PC-9 (cell line): ENCODE measurements at regions not wholly inside any gene's neighbourhood (a gene's known extent, or its start where the extent isn't known, plus 50 kb on each side); places are given as distances from the start of the nearest gene placed in this dataset.
"Not testable (repeated sequence)": the region's sequence is repeated elsewhere in the genome, so short reads cannot be mapped to it uniquely, and the experiment has no call there.

ENCODE experiments used
- BruUV-seq: library from RNA; stranded (reverse); fragments of 400-500 nt; replicated peaks from 2 replicates; lab custom pipeline; 2021; lab: Mats Ljungman, UMichigan
- CTCF ChIA-PET: fragments of 300-600 bp; sonication (Branson Sonifier 250); formaldehyde crosslinking; loops from one replicate; lab custom pipeline; 2022; ENCODE audit warnings: antibody characterized with exemption; lab: Charles Lee
- POLR2A ChIA-PET: fragments of 300-600 bp; sonication (Branson Sonifier 250); formaldehyde crosslinking; loops from one replicate; lab custom pipeline; 2022; ENCODE audit warnings: antibody characterized with exemption; ENCODE audit not compliant: unreplicated experiment; lab: Charles Lee
- DNase-seq, 2 experiments: peaks; one replicate each; pipeline versions ENCODE4 v3.0.0 to v3.0.0-alpha.2; 2015 to 2022; ENCODE audit warnings: mixed read lengths in 1 of 2
- H2AFZ ChIP-seq: fragments of 200-600 bp; sonication (generic); 2 replicates; pipeline ENCODE4 v1.8.1; 2017; ENCODE audit warnings: antibody characterized with exemption
- H3F3A ChIP-seq: fragments of 200-600 bp; sonication (generic); 2 replicates; pipeline ENCODE4 v1.8.1; 2017; ENCODE audit warnings: antibody characterized with exemption, mild to moderate bottlenecking, low read depth; ENCODE audit not compliant: insufficient read depth
- H3K27ac ChIP-seq: fragments of 200-600 bp; sonication (generic); 2 replicates; pipeline ENCODE4 v1.6.1; 2016; ENCODE audit warnings: mixed run types
- H3K27me3 ChIP-seq: fragments of 200-600 bp; sonication (generic); 2 replicates; pipeline ENCODE4 v1.6.1; 2016; ENCODE audit warnings: low read depth, mixed run types; ENCODE audit not compliant: insufficient read depth
- H3K36me3 ChIP-seq: fragments of 200-600 bp; sonication (generic); 2 replicates; pipeline ENCODE4 v1.6.1; 2016; ENCODE audit warnings: low read depth, mixed run types
- H3K4me1 ChIP-seq: fragments of 200-600 bp; sonication (generic); replicated peaks from 2 replicates; pipeline ENCODE4 v1.6.1; 2016; ENCODE audit warnings: mixed run types; ENCODE audit not compliant: insufficient read depth
- H3K4me2 ChIP-seq: fragments of 200-600 bp; sonication (generic); 2 replicates; pipeline ENCODE4 v1.6.1; 2017; ENCODE audit warnings: mixed run types
- H3K4me3 ChIP-seq: fragments of 200-600 bp; sonication (generic); 2 replicates; pipeline ENCODE4 v1.6.1; 2016; ENCODE audit warnings: mixed run types
- H3K79me2 ChIP-seq: fragments of 200-600 bp; sonication (generic); 2 replicates; pipeline ENCODE4 v1.6.1; 2017; ENCODE audit warnings: low read depth, mixed run types
- H3K9me2 ChIP-seq: fragments of 200-600 bp; sonication (generic); 2 replicates; pipeline ENCODE4 v1.8.1; 2017; ENCODE audit warnings: mild to moderate bottlenecking; ENCODE audit not compliant: insufficient read depth
- H3K9me3 ChIP-seq: fragments of 200-600 bp; sonication (generic); 2 replicates; pipeline ENCODE4 v1.8.1; 2016; ENCODE audit warnings: low read depth; ENCODE audit not compliant: insufficient read depth
- H4K20me1 ChIP-seq: fragments of 200-600 bp; sonication (generic); 2 replicates; pipeline ENCODE4 v1.8.1; 2017; ENCODE audit not compliant: insufficient read depth
- CTCF ChIP-seq: fragments of 200-600 bp; sonication (generic); conservative IDR thresholded peaks from 2 replicates; pipeline ENCODE4 v1.6.1; 2017; ENCODE audit warnings: mixed run types, antibody characterized with exemption, mild to moderate bottlenecking, moderate library complexity
- EZH2 ChIP-seq: fragments of 200-600 bp; sonication (generic); IDR thresholded peaks from 2 replicates; pipeline ENCODE4 v1.8.0; 2017; ENCODE audit warnings: antibody characterized with exemption, low read depth
- intact Hi-C: fragments of 100-400 bp; cut with micrococcal nuclease; formaldehyde crosslinking; loops from one replicate; pipeline ENCODE4 v1.10.0; 2022; ENCODE audit not compliant: unreplicated experiment

GRCh38 chr11:86874304-86875056, 74.1 kb downstream of the PRSS23 start:
- BruUV-seq: no TSS peak
- H3K4me1 ChIP-seq: no peaks in the 10 kb centered on the region
- H3K9me2 ChIP-seq: no peaks in the 10 kb centered on the region
- no peaks in the 10 kb centered on the region for H4K20me1 ChIP-seq
- H3F3A ChIP-seq: no peaks in the 10 kb centered on the region
- no peak overlapping the region for H3K27ac ChIP-seq
- no peak for TF ChIP-seq EZH2
- TF ChIP-seq CTCF: no peak
- DNase-seq: no peak
- no peaks in the 10 kb centered on the region for H3K27me3 ChIP-seq
- H2AFZ ChIP-seq: no peak overlapping the region
- ChIA-PET CTCF (no interaction called here), POLR2A (no interaction called here)
- no peak overlapping the region for H3K4me3 ChIP-seq
- no peaks in the 10 kb centered on the region for H3K79me2 ChIP-seq
- H3K9me3 ChIP-seq: no peaks in the 10 kb centered on the region
- no peak overlapping the region for H3K4me2 ChIP-seq
- H3K36me3 ChIP-seq: no peaks in the 10 kb centered on the region
- intact Hi-C loops: no loop called here

- DNase-seq: no peak
- no peaks in the 10 kb centered on the region for H3K9me3 ChIP-seq
- ChIA-PET POLR2A (no interaction called here), CTCF (no interaction called here)
- H3K27me3 ChIP-seq: no peaks in the 10 kb centered on the region
- no peak overlapping the region for H3K4me3 ChIP-seq
- no peaks in the 10 kb centered on the region for H3K36me3 ChIP-seq
- H2AFZ ChIP-seq: no peak overlapping the region
- no peak for TF ChIP-seq EZH2
- no peak for TF ChIP-seq CTCF
- H3K79me2 ChIP-seq: no peaks in the 10 kb centered on the region
- H3K27ac ChIP-seq: no peak overlapping the region
- intact Hi-C loops: no loop called here
- no peaks in the 10 kb centered on the region for H4K20me1 ChIP-seq
- no peaks in the 10 kb centered on the region for H3F3A ChIP-seq
- no TSS peak for BruUV-seq
- no peaks in the 10 kb centered on the region for H3K4me1 ChIP-seq
- no peaks in the 10 kb centered on the region for H3K9me2 ChIP-seq
- no peak overlapping the region for H3K4me2 ChIP-seq
Observed at GRCh38 chr11:86876716-86877234, 76.4 kb downstream of the PRSS23 start.

GRCh38 chr11:86877503-86877902, 77.2 kb downstream of the PRSS23 start:
- Histone ChIP-seq H3F3A (no peaks in the 10 kb centered on the region), H3K4me1 (no peaks in the 10 kb centered on the region), H3K27me3 (no peaks in the 10 kb centered on the region), H2AFZ (no peak overlapping the region), H3K9me2 (no peaks in the 10 kb centered on the region), H3K9me3 (no peaks in the 10 kb centered on the region), H3K4me3 (no peak overlapping the region), H3K27ac (no peak overlapping the region), H3K4me2 (no peak overlapping the region), H3K36me3 (no peaks in the 10 kb centered on the region), H4K20me1 (no peaks in the 10 kb centered on the region), H3K79me2 (no peaks in the 10 kb centered on the region)
- intact Hi-C loops: no loop called here
- ChIA-PET POLR2A (no interaction called here), CTCF (no interaction called here)
- no peak for DNase-seq
- no TSS peak for BruUV-seq
- TF ChIP-seq EZH2 (no peak), CTCF (no peak)

- H3K9me3 ChIP-seq, H3K79me2 ChIP-seq, intact Hi-C loops, H3K27me3 ChIP-seq, H3K9me2 ChIP-seq, DNase-seq, CTCF ChIA-PET, H3K4me2 ChIP-seq, H2AFZ ChIP-seq, H3K27ac ChIP-seq, H3K36me3 ChIP-seq, H3F3A ChIP-seq, POLR2A ChIA-PET, H3K4me1 ChIP-seq, BruUV-seq, H3K4me3 ChIP-seq, H4K20me1 ChIP-seq: not testable (repeated sequence)
Observed at GRCh38 chr11:86879241-86879640, 76.0 kb downstream of the FZD4 start.
